NCI-H524 treated with DMSO at 0.1 percent for 48 hours (cell line): ENCODE measurements at regions not wholly inside any gene's neighbourhood (a gene's known extent, or its start where the extent isn't known, plus 50 kb on each side); places are given as distances from the start of the nearest gene placed in this dataset.
"Not testable (repeated sequence)": the region's sequence is repeated elsewhere in the genome, so short reads cannot be mapped to it uniquely, and the experiment has no call there.

Experiments
- DNase-seq: peaks from one replicate; lab custom pipeline; 2025; lab: John Stamatoyannopoulos, UW

GRCh38 chr1:121519042-121519755, 334.4 kb downstream of the SRGAP2C start:
- peak; percentile 22 for DNase-seq

DNA sequence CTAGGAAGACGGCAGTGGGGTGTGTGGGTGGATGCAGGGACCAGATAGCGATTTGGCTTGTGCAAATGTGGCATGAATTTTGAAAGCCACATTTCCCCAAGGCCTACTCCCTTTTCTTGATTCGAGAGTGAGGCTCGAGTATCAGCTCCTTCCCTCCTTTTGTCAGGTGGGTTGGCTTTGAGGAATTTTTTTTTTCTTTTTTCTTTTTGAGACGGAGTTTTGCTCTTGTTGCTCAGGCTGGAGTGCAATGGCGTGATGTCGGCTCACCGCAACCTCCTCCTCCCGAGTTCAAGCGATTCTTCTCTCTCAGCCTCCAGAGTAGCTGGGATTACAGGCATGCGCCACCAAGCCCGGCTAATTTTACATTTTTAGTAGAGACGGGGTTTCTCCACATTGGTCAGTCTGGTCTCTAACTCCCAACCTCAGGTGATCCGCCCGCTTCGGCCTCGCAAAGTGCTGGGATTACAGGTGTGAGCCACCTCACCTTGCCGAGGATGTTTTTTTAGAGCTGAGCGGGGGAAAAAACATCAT, 335.0 kb downstream of the SRGAP2C start:
- DNase-seq, result not testable (repeated sequence)

GRCh38 chr1:121522061-121522759, 337.4 kb downstream of the SRGAP2C start:
- no peak for DNase-seq

DNA sequence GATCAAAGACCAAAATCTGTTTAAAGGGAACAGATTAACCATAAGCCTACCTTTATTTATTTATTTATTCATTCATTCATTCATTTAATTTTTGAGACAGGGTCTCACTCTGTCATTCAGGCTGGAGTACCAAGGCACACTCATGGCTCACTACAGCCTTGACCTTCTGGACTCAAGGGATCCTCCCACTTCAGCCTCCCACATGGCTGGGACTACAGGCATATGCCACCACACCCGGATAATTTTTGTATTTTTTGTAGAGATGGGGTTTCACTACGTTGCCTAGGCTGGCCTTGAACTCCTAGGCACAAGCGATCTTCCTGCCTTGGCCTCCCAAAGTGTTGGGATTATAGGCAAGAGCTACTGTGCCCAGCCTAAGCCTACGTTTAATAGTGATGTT, 338.3 kb downstream of the SRGAP2C start:
- not testable (repeated sequence) for DNase-seq

DNA sequence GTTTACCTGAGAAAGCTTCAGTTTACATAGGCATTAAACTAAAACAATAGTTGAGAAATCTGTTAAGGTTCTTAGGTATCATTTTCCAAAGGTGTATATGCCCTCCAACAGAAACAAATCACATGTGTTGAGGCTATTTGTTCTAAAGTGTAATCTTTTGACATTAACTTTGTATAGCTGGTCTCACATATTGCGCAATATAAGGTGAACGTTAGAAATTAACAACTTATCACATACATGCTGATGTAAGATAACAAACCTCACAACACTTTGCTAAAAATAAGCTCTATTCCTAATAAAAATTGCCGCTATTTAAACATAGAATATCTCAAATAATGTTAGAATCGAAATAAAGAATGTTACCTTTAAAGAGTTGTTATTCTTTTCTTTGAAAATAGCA, 340.6 kb downstream of the SRGAP2C start:
- no peak for DNase-seq

DNA sequence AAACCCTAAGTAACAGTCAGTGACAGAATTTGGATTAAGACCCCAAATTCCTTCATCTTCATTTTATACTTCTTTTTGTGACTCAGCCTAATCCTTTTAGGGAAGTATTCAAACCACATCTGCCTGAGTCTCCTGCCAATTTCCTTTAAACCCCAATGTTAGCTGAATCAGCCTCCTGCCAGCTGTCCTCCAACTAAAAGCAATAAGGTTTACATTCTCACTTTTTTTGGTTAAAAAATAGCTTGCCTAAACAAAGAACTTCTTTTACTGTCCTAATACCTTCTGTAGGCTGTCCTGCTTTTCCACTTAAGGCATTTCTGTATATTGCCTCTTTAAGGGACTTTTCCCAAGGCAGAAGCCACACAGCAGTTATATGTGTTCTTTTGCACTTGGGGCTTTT, 344.2 kb downstream of the SRGAP2C start:
- not testable (repeated sequence) for DNase-seq

DNA sequence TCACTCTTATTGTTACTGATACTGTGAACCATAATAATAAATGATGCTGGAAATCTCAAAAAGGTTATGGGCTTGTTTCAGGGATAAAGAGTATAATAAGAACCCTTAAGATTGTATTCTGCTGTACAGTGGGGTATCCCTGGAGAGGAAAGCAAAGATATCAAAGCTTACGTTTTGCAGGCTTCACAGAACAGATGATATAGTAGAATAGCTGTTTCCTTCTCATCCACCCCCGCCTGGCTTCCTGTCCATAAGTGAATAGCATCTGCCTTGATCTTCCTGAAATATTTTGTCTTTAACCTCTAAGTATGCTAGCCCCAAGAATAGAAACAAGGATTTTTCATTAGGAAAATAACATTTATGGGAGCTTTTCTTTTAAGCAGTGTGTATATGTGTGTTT, 345.3 kb downstream of the SRGAP2C start:
- DNase-seq, result not testable (repeated sequence)

- DNase-seq, result not testable (repeated sequence)
Measured at GRCh38 chr1:121531747-121532146, 347.0 kb downstream of the SRGAP2C start.

GRCh38 chr1:121538148-121538547, 353.4 kb downstream of the SRGAP2C start:
- not testable (repeated sequence) for DNase-seq

- no peak for DNase-seq
Measured at GRCh38 chr1:121538943-121539575, 354.3 kb downstream of the SRGAP2C start.

- DNase-seq, result not testable (repeated sequence)
Measured at GRCh38 chr1:121543988-121544387, 359.2 kb downstream of the SRGAP2C start.

- DNase-seq, result no peak
Measured at GRCh38 chr1:121544500-121544899, 359.7 kb downstream of the SRGAP2C start.

GRCh38 chr1:121545899-121546298, 361.1 kb downstream of the SRGAP2C start:
- DNase-seq, result not testable (repeated sequence)

DNA sequence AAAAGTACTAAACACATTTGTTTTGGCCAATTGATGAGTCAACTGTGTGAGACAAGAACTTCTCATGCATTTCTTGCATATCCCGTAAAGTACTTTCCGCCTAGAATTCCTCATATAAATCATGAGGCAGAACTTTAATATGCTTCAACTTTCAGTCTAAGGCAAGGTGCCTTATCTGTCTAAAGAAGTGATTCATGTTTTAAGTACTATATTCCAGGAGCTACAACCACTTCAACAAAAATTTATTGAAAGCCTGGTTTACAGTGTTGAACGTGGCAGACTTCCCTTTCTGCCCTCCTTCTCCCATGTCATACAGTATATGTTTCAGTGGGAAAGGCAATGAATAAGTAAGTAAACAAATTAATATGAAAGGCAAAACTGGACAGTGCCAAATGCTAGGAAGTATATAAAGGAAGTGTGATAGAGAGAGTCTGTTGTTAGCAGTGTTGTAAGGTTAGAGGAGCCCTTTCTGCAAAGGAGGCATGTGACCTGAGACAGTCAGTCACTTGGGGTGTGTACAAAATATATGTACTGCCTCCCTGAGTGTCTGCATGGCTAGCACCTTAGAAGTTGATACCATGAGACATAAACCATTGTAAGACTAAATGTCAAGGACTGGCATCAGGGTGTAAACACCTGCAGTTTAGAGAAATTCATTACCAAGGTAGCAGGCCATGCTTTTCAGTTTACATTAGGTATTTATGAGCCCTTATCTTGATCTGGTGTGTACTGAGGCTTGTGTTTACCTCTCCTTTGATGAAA, 362.2 kb downstream of the SRGAP2C start:
- no peak for DNase-seq

DNA sequence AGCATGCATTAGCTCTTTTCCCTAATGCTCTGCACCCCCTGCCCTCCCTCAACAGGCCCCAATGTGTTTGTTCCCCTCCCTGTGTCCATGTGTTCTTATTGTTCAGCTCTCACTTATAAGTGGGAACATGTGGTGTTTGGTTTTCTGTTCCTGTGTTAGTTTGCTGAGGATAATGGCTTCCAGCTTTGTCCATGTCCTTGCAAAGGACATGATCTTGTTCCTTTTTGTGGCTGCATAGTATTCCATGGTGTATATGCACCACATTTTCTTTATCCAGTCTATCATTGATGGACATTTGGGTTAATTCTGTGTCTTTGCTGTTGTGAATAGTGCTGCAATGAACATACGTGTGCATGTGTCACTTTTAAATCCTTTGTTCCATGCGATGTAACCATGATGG, 363.0 kb downstream of the SRGAP2C start:
- not testable (repeated sequence) for DNase-seq

DNA sequence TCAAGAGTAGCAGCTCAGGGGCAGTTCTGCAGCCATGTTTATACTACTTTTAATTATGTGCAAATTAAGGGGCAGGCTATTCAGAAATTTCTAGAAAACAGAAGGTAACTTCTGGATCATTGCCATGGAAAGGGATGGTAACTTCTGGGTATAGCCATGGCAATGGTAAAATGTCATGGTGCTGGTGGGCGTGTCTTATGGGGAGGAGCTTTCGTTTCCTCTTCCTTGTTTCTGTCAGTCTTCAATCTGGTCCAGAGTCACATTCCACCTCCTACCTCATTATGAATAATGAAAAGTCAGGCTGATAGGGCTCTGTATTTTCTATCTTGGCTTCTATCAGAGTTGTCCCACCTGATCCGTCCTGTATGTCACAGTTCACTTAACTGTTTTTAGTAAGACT, 366.0 kb downstream of the SRGAP2C start:
- DNase-seq, result not testable (repeated sequence)

DNA sequence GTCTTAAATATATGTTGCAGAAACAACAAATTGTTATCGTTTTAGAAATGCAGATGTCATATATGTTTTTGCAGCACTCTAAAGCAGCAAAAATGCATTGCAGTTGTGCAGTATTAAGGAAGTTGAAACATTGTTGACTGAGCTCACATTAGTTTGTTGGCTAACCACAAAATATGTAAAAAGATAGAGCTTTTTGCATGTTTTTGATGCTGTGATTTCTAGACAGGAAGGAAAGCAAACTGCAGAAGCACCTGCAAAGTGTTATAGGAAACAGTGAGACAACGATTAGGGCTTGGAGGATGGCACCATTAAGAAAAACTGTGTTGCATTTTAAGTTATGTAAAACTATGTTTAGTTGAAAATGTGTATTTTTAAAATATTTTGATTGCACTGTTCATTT, 366.7 kb downstream of the SRGAP2C start:
- DNase-seq, result not testable (repeated sequence)

DNA sequence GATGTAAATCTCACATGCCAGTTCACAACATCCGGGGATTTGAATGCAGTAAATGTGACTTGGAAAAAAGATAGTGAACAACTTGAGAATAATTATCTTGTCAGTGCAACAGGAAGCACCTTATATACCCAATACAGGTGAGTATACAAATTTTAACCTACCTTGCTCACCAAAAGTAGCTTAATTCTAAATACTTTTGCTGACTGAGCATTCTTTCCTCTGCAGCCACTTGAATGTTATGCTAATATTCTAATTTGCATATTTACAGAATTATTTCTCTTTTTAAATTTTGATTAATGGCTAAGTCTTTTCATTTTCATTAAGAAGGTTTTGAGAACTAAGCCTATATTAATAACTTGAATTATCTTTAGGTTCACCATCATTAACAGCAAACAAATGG, 371.8 kb downstream of the SRGAP2C start:
- DNase-seq, result not testable (repeated sequence)

GRCh38 chr1:121558034-121558433, 373.3 kb downstream of the SRGAP2C start:
- DNase-seq, result not testable (repeated sequence)

DNA sequence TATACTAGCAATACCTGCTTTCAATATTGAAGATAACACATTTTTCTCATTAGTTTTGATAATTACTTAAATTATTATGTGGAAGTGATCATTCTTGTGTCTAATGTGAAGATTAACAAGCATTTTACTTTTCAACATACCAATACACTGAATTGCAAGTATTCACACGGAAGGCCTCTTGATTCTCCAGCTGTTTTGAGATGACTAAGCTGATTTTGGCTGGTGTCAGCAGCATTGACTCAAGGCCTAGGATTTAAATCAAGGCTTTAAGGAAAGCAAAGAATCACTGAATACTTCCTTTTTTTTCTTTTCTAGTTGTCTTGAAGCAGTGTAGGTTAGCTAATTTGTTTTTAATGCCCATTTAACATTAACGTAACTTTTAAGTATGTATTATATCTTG, 373.7 kb downstream of the SRGAP2C start:
- no peak for DNase-seq

GRCh38 chr1:121566346-121566745, 381.6 kb downstream of the SRGAP2C start:
- no peak for DNase-seq

- no peak for DNase-seq
Measured at GRCh38 chr1:121569428-121569827, 384.7 kb downstream of the SRGAP2C start.
